RWPE2 (cell line): ENCODE measurements at regions not wholly inside any gene's neighbourhood (a gene's known extent, or its start where the extent isn't known, plus 50 kb on each side); places are given as distances from the start of the nearest gene placed in this dataset.
A peak's percentile ranks its signal among the peaks of the same experiment; 100 is the strongest.

Source experiments
- ATAC-seq: fragments of 200-7000 bp; cut with Tn5 transposase; 3 replicates; pipeline ENCODE4 v1.9.1; 2021; ENCODE audit warnings: low read depth
- DNase-seq: peaks from one replicate; pipeline ENCODE4 v3.0.0-alpha.2; 2020; ENCODE audit warnings: low spot score
- H3K27ac ChIP-seq: fragments of 450-650 bp; 2 replicates; pipeline ENCODE4 v1.5.1; 2017; ENCODE audit warnings: mild to moderate bottlenecking; ENCODE audit not compliant: poor library complexity, severe bottlenecking
- H3K27me3 ChIP-seq: fragments of 250-450 bp; sonication (Bioruptor Pico); 2 replicates; pipeline ENCODE4 v1.5.1; 2021; ENCODE audit warnings: mild to moderate bottlenecking, moderate library complexity; ENCODE audit not compliant: insufficient read depth, poor library complexity, severe bottlenecking
- H3K36me3 ChIP-seq: fragments of 250-450 bp; sonication (Bioruptor Pico); 2 replicates; pipeline ENCODE4 v1.5.1; 2020; ENCODE audit warnings: low read depth, mild to moderate bottlenecking, moderate library complexity
- H3K4me1 ChIP-seq: fragments of 250-450 bp; sonication (Bioruptor Pico); 2 replicates; pipeline ENCODE4 v1.5.1; 2021; ENCODE audit warnings: mild to moderate bottlenecking, moderate library complexity; ENCODE audit not compliant: insufficient read depth, poor library complexity, severe bottlenecking
- H3K4me3 ChIP-seq: fragments of 250-450 bp; sonication (Bioruptor Pico); 2 replicates; pipeline ENCODE4 v1.5.1; 2021; ENCODE audit warnings: mild to moderate bottlenecking, moderate library complexity; ENCODE audit not compliant: severe bottlenecking
- H3K9me3 ChIP-seq: fragments of 250-450 bp; sonication (Bioruptor Pico); 2 replicates; pipeline ENCODE4 v1.5.1; 2021; ENCODE audit warnings: mild to moderate bottlenecking, moderate library complexity; ENCODE audit not compliant: severe bottlenecking
- CTCF ChIP-seq: fragments of 450-650 bp; IDR thresholded peaks from one replicate; pipeline ENCODE4 v1.5.1; 2017; ENCODE audit warnings: mild to moderate bottlenecking, moderate library complexity; ENCODE audit not compliant: poor library complexity, severe bottlenecking

GRCh38 chr3:158994386-158994785 lies 192.5 kb downstream of the MFSD1 start:
- no peak for DNase-seq
- no peak for ATAC-seq
- peaks cover 12% of the 10 kb centered on the region for H3K4me1 ChIP-seq
- H3K27me3 ChIP-seq, result no peaks in the 10 kb centered on the region
- no peaks in the 10 kb centered on the region for H3K36me3 ChIP-seq
- no peaks in the 10 kb centered on the region for H3K9me3 ChIP-seq
- no peak overlapping the region for H3K4me3 ChIP-seq
- no peak overlapping the region for H3K27ac ChIP-seq
- no peak for TF ChIP-seq CTCF

- Histone ChIP-seq H3K4me3 (no peak overlapping the region), H3K4me1 (no peaks in the 10 kb centered on the region), H3K27ac (no peak overlapping the region), H3K36me3 (no peaks in the 10 kb centered on the region), H3K27me3 (no peaks in the 10 kb centered on the region), H3K9me3 (no peaks in the 10 kb centered on the region)
- peak; percentile 58; the same call in 1 of the 3 replicates for ATAC-seq
- no peak for TF ChIP-seq CTCF
- DNase-seq, result no peak
Measured at GRCh38 chr3:159001711-159002110, 199.9 kb downstream of the MFSD1 start.

- no peaks in the 10 kb centered on the region for H3K27me3 ChIP-seq
- no peak for DNase-seq
- no peaks in the 10 kb centered on the region for H3K4me1 ChIP-seq
- no peak for TF ChIP-seq CTCF
- no peak for ATAC-seq
- no peaks in the 10 kb centered on the region for H3K36me3 ChIP-seq
- no peak overlapping the region for H3K4me3 ChIP-seq
- H3K27ac ChIP-seq, result no peak overlapping the region
- H3K9me3 ChIP-seq, result no peaks in the 10 kb centered on the region
Measured at GRCh38 chr3:159005137-159005536, 203.3 kb downstream of the MFSD1 start.

GRCh38 chr3:159007331-159007730 lies 205.5 kb downstream of the MFSD1 start:
- H3K4me3 ChIP-seq, result no peak overlapping the region
- ATAC-seq (no peak), DNase-seq (no peak)
- no peak overlapping the region for H3K27ac ChIP-seq
- no peaks in the 10 kb centered on the region for H3K27me3 ChIP-seq
- H3K9me3 ChIP-seq, result no peaks in the 10 kb centered on the region
- no peaks in the 10 kb centered on the region for H3K36me3 ChIP-seq
- no peaks in the 10 kb centered on the region for H3K4me1 ChIP-seq
- no peak for TF ChIP-seq CTCF

GRCh38 chr3:159008401-159008800 lies 206.5 kb downstream of the MFSD1 start:
- Histone ChIP-seq H3K27ac (no peak overlapping the region), H3K4me3 (no peak overlapping the region), H3K9me3 (no peaks in the 10 kb centered on the region), H3K27me3 (no peaks in the 10 kb centered on the region), H3K4me1 (no peaks in the 10 kb centered on the region), H3K36me3 (no peaks in the 10 kb centered on the region)
- no peak for ATAC-seq
- DNase-seq, result no peak
- no peak for TF ChIP-seq CTCF
